Mesothelial cell of epicardium (in vitro differentiated cells): ENCODE measurements at regions not wholly inside any gene's neighbourhood (a gene's known extent, or its start where the extent isn't known, plus 50 kb on each side); places are given as distances from the start of the nearest gene placed in this dataset.

Experiments used
- DNase-seq, 2 experiments: peaks; one replicate each; pipeline ENCODE4 v3.0.0; 2021; ENCODE audit warnings: low spot score in 2 of 2; ENCODE audit not compliant: unreplicated experiment in 2 of 2
- H3K27ac Mint-ChIP-seq: 2 replicates; pipeline ENCODE4 v1.8.0; 2021; ENCODE audit warnings: mixed read lengths
- H3K27me3 Mint-ChIP-seq: 2 replicates; pipeline ENCODE4 v1.8.0; 2021; ENCODE audit warnings: low read depth, mixed read lengths
- H3K36me3 Mint-ChIP-seq: 2 replicates; pipeline ENCODE4 v1.8.0; 2021; ENCODE audit warnings: mixed read lengths
- H3K4me1 Mint-ChIP-seq: 2 replicates; pipeline ENCODE4 v1.8.0; 2021; ENCODE audit warnings: mixed read lengths
- H3K4me3 Mint-ChIP-seq: 2 replicates; pipeline ENCODE4 v1.8.0; 2021; ENCODE audit warnings: mild to moderate bottlenecking, moderate library complexity, mixed read lengths
- H3K9me3 Mint-ChIP-seq: 2 replicates; pipeline ENCODE4 v1.8.0; 2021; ENCODE audit warnings: mixed read lengths
- TF ChIP-seq, protein P1 (sequence below): fragments of 200-600 bp; sonication (generic); IDR thresholded peaks from one replicate; pipeline ENCODE4 v1.5.0; 2021; ENCODE audit warnings: antibody characterized with exemption; ENCODE audit not compliant: unreplicated experiment

GRCh38 chr12:107447336-107447735 lies 238.3 kb upstream of the PWP1 start:
- Mint-ChIP-seq H3K9me3 (peaks cover 4% of the 10 kb centered on the region), H3K4me1 (no peaks in the 10 kb centered on the region), H3K4me3 (no peak overlapping the region), H3K27ac (no peak overlapping the region), H3K36me3 (no peaks in the 10 kb centered on the region), H3K27me3 (peaks cover 23% of the 10 kb centered on the region)
- no peak for DNase-seq
- TF ChIP-seq, protein P1, sequence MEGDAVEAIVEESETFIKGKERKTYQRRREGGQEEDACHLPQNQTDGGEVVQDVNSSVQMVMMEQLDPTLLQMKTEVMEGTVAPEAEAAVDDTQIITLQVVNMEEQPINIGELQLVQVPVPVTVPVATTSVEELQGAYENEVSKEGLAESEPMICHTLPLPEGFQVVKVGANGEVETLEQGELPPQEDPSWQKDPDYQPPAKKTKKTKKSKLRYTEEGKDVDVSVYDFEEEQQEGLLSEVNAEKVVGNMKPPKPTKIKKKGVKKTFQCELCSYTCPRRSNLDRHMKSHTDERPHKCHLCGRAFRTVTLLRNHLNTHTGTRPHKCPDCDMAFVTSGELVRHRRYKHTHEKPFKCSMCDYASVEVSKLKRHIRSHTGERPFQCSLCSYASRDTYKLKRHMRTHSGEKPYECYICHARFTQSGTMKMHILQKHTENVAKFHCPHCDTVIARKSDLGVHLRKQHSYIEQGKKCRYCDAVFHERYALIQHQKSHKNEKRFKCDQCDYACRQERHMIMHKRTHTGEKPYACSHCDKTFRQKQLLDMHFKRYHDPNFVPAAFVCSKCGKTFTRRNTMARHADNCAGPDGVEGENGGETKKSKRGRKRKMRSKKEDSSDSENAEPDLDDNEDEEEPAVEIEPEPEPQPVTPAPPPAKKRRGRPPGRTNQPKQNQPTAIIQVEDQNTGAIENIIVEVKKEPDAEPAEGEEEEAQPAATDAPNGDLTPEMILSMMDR, result no peak

- H3K9me3 Mint-ChIP-seq, result peaks cover 2% of the 10 kb centered on the region
- no peaks in the 10 kb centered on the region for H3K4me1 Mint-ChIP-seq
- no peak overlapping the region for H3K4me3 Mint-ChIP-seq
- no peak for DNase-seq
- H3K27ac Mint-ChIP-seq, result no peak overlapping the region
- peaks cover 25% of the 10 kb centered on the region for H3K27me3 Mint-ChIP-seq
- H3K36me3 Mint-ChIP-seq, result no peaks in the 10 kb centered on the region
- TF ChIP-seq, protein P1, result no peak
Measured at GRCh38 chr12:107448198-107448597, 237.4 kb upstream of the PWP1 start.

DNA sequence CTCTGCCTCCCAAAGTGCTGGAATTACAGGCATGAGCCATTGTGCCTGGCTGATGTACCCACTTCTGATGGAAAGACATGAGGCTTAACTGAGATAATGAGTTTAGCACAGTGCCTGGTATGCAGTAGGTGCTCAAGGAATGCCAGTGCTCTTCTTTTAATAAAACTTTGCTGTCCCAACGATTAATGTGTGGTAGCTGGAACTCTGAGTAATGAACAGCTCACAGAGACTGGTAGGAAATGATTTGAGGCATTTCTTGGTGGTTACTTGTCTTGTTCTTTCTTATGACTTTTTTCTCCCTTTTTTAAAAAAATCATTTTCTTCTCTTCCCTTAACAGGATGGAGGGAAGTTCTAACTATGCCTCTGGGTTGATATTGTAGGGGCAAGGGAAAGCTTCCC lies 235.7 kb upstream of the PWP1 start:
- no peak overlapping the region for H3K4me3 Mint-ChIP-seq
- H3K27me3 Mint-ChIP-seq, result peaks cover 25% of the 10 kb centered on the region
- no peaks in the 10 kb centered on the region for H3K9me3 Mint-ChIP-seq
- TF ChIP-seq, protein P1, result no peak
- no peak overlapping the region for H3K27ac Mint-ChIP-seq
- no peaks in the 10 kb centered on the region for H3K36me3 Mint-ChIP-seq
- DNase-seq, result no peak
- no peaks in the 10 kb centered on the region for H3K4me1 Mint-ChIP-seq

DNA sequence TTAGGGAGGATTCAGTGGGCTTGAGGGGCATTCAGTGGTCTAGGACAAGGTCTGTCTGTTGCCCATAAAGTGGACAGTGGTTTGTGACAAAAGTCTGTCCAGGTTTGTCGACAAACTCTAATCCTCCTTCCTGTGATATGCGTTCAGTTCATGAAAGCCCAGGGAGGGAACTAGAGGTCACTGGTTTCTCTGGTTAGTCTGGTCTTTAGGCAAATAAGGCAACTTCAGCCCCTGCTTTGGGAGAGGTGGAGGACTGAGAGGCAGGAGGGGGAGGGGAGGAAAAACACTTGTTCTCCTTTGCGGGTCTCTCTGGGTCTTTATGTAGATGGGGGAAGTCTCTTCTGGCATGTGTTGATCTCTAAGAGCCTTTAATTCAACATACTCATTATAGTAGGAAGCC lies 235.1 kb upstream of the PWP1 start:
- Mint-ChIP-seq H3K4me1 (no peaks in the 10 kb centered on the region), H3K9me3 (no peaks in the 10 kb centered on the region), H3K27ac (no peak overlapping the region), H3K27me3 (peaks cover 25% of the 10 kb centered on the region), H3K36me3 (no peaks in the 10 kb centered on the region), H3K4me3 (no peak overlapping the region)
- TF ChIP-seq, protein P1, result no peak
- no peak for DNase-seq

DNA sequence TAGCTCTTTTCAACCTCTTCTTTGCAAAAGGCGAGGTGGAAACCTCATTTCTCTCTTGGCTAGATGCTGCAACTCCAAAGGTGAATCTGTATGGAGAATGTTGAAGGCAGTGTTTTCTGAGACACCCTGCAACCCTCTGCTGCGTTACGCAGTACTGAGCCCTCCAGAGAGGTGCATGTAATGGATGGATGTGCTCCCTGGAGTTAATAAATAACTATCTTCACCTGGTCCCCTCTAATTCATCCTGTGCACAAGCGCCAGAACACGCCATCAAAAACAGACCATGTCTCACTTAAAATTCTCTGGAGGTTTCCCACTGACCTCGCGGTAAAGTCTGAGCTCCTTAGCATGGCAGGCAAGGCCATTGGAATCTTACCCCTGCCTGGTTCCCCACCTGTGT lies 234.4 kb upstream of the PWP1 start:
- TF ChIP-seq, protein P1, result no peak
- H3K36me3 Mint-ChIP-seq, result no peaks in the 10 kb centered on the region
- no peak overlapping the region for H3K27ac Mint-ChIP-seq
- no peaks in the 10 kb centered on the region for H3K4me1 Mint-ChIP-seq
- H3K9me3 Mint-ChIP-seq, result no peaks in the 10 kb centered on the region
- H3K27me3 Mint-ChIP-seq, result peaks cover 24% of the 10 kb centered on the region
- H3K4me3 Mint-ChIP-seq, result no peak overlapping the region
- no peak for DNase-seq
